Small intestine (tissue), 7 donors: ENCODE measurements at regions not wholly inside any gene's neighbourhood (a gene's known extent, or its start where the extent isn't known, plus 50 kb on each side); places are given as distances from the start of the nearest gene placed in this dataset.

Source experiments
- DNase-seq, 2 donors: peaks; one replicate each; pipeline versions ENCODE4 v3.0.0 to v3.0.0-alpha.2; 2013
- FAIRE-seq: peaks from 2 replicates; lab custom pipeline; 2012; peaks lifted over from hg19 to GRCh38; lab: Jason Lieb, UNC
- H3K27ac ChIP-seq, 3 donors: one replicate each; pipeline ENCODE4 v1.5.1; 2013; ENCODE audit warnings: low read length in 2 of 3, mild to moderate bottlenecking in 2 of 3, control low read depth in 1 of 3, inconsistent platforms in 1 of 3, low read depth in 1 of 3, moderate library complexity in 1 of 3
- H3K27me3 ChIP-seq, 3 donors: one replicate each; pipeline ENCODE4 v1.6.1; 2013; ENCODE audit warnings: low read length in 3 of 3, inconsistent platforms in 1 of 3; ENCODE audit not compliant: control insufficient read depth in 3 of 3, insufficient read depth in 3 of 3
- H3K36me3 ChIP-seq, 3 donors: one replicate each; pipeline ENCODE4 v1.6.1; 2013; ENCODE audit warnings: low read length in 3 of 3, inconsistent platforms in 1 of 3, low read depth in 1 of 3, mild to moderate bottlenecking in 1 of 3, moderate library complexity in 1 of 3; ENCODE audit not compliant: control insufficient read depth in 3 of 3, insufficient read depth in 2 of 3
- H3K4me1 ChIP-seq, 3 donors: one replicate each; pipeline ENCODE4 v1.6.1; 2013; ENCODE audit warnings: low read length in 2 of 3, inconsistent platforms in 1 of 3, low read depth in 1 of 3, mild to moderate bottlenecking in 1 of 3, moderate library complexity in 1 of 3; ENCODE audit not compliant: control insufficient read depth in 3 of 3, insufficient read depth in 2 of 3
- H3K4me3 ChIP-seq, 3 donors: one replicate each; pipeline ENCODE4 v1.5.1; 2013; ENCODE audit warnings: low read length in 3 of 3, control low read depth in 1 of 3, inconsistent platforms in 1 of 3, low read depth in 1 of 3, mild to moderate bottlenecking in 1 of 3, moderate library complexity in 1 of 3
- H3K9me3 ChIP-seq, 2 donors: one replicate each; pipeline ENCODE4 v1.6.1; 2013; ENCODE audit warnings: low read depth in 1 of 2, low read length in 1 of 2; ENCODE audit not compliant: control insufficient read depth in 2 of 2, insufficient read depth in 1 of 2
- WGBS, 3 donors: extraction: QIAGEN DNeasy Blood & Tissue Kit; methylation state at CpG; one replicate each; pipeline ENCODE4 v1.1.7; 2013; 5-methylcytosine and 5-hydroxymethylcytosine counted together
- donor health status: healthy with polysubstance abuse.
- donor health status: control.
- donor health status: control.
- donor health status: Bipolar disorder and iron deficiency.
- donor health status: healthy.

GRCh38 chr6:140561701-140562100 lies 1187.3 kb upstream of the CITED2 start:
- FAIRE-seq (no peak), DNase-seq (no peak)
- no peaks in the 10 kb centered on the region for H3K27me3 ChIP-seq
- no peaks in the 10 kb centered on the region for H3K36me3 ChIP-seq
- WGBS, 3 donors, result 89 to 96% (median 94%) methylated on average over 2 of the region's 2 CpGs
- H3K9me3 ChIP-seq, result no peaks in the 10 kb centered on the region
- H3K4me1 ChIP-seq, result no peaks in the 10 kb centered on the region
- H3K27ac ChIP-seq, result no peak overlapping the region
- H3K4me3 ChIP-seq, result no peak overlapping the region

DNA sequence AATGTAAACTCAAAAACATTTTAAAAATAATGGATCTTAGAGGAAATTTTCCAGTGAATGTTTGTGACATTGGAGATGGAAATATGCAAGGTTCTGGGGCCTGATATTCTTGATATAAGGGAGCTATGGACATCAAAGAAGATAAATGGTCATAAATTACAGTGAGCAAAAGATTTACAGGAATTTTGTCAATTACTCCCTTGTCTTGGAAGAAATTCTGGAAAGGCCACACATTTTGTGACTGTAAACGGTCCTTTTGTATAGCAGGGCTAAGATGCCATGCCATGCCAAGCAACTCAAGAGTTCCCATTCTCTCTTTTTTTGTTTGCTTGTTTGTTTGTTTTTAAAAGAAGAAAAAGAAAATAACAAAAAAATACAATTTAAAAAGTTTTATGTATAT lies 1186.2 kb upstream of the CITED2 start:
- H3K27ac ChIP-seq, result no peak overlapping the region
- H3K4me1 ChIP-seq, result no peaks in the 10 kb centered on the region
- no peak overlapping the region for H3K4me3 ChIP-seq
- H3K27me3 ChIP-seq, result no peaks in the 10 kb centered on the region
- no peak for DNase-seq
- no peaks in the 10 kb centered on the region for H3K36me3 ChIP-seq
- no peaks in the 10 kb centered on the region for H3K9me3 ChIP-seq
- FAIRE-seq, result no peak
- 79 to 86% (median 86%) methylated on average over 1 of the region's 1 CpG for WGBS, 3 donors

GRCh38 chr6:140559458-140559857 lies 1185.0 kb upstream of the CITED2 start:
- peak; percentile 72 for FAIRE-seq
- Histone ChIP-seq H3K4me1 (no peaks in the 10 kb centered on the region), H3K9me3 (peaks cover 0 to 3% of the 10 kb centered on the region in 2 donors), H3K27me3 (no peaks in the 10 kb centered on the region), H3K36me3 (no peaks in the 10 kb centered on the region), H3K4me3 (no peak overlapping the region), H3K27ac (no peak overlapping the region)
- DNase-seq, result no peak

DNA sequence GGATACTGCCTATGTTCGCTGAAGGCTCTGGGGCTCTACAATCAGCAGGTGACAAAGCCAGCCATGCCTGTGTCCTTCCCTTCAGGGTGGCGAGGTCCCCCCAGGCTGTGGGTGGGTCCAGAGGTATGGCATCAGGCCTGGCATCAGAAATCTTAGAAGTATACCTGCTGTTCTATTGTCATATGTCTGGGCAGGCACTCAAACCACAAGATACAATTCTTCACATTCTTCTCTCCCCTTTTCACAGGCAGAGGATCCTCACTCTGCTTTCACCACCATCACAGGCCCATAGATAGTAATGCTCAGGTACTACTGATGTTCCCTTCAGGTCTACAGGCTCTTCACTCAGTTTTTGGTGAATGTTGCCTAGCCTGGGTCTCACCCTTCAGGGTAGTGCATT lies 1180.0 kb upstream of the CITED2 start:
- Histone ChIP-seq H3K4me1 (no peaks in the 10 kb centered on the region), H3K36me3 (no peaks in the 10 kb centered on the region), H3K27ac (no peak overlapping the region), H3K9me3 (peaks cover 0 to 3% of the 10 kb centered on the region in 2 donors), H3K27me3 (no peaks in the 10 kb centered on the region), H3K4me3 (no peak overlapping the region)
- 84 to 98% (median 93%) methylated on average over 2 of the region's 2 CpGs for WGBS, 3 donors
- FAIRE-seq (no peak), DNase-seq (no peak)

- FAIRE-seq, result no peak
- WGBS, 3 donors, result 64 to 78% (median 67%) methylated on average over 1 of the region's 1 CpG
- DNase-seq, result no peak
- Histone ChIP-seq H3K4me3 (no peak overlapping the region), H3K4me1 (no peaks in the 10 kb centered on the region), H3K36me3 (no peaks in the 10 kb centered on the region), H3K27me3 (no peaks in the 10 kb centered on the region), H3K9me3 (no peaks in the 10 kb centered on the region), H3K27ac (no peak overlapping the region)
These were observed 1173.9 kb upstream of the CITED2 start for GRCh38 chr6:140548366-140548765.

GRCh38 chr6:140546640-140547039 lies 1172.2 kb upstream of the CITED2 start:
- no peak for DNase-seq
- no peaks in the 10 kb centered on the region for H3K27me3 ChIP-seq
- no peak overlapping the region for H3K4me3 ChIP-seq
- no peaks in the 10 kb centered on the region for H3K36me3 ChIP-seq
- no peak for FAIRE-seq
- no peak overlapping the region for H3K27ac ChIP-seq
- H3K4me1 ChIP-seq, result no peaks in the 10 kb centered on the region
- WGBS, 3 donors, result 68 to 88% (median 84%) methylated on average over 3 of the region's 3 CpGs
- H3K9me3 ChIP-seq, result no peaks in the 10 kb centered on the region

DNA sequence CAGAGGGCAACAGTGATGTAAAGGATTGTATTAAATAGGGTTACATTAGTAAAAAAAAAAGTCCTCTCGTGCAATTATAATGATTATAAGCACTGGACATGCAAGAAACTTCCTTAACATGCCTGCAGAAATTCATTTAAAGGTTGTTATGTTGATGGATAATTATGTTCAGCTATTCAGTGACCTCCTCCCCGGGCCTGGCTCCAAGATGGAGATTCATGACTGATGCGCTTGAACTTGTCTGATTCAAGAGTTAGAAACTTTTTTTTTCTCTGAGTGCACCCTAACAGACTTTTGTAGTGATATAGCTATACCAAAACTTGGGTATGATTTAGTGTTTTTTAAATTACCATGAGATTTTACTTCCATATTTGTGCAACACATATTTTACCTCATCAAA lies 1170.0 kb upstream of the CITED2 start:
- no peak for DNase-seq
- no peaks in the 10 kb centered on the region for H3K36me3 ChIP-seq
- no peaks in the 10 kb centered on the region for H3K4me1 ChIP-seq
- no peak overlapping the region for H3K4me3 ChIP-seq
- H3K9me3 ChIP-seq, result no peaks in the 10 kb centered on the region
- WGBS, 3 donors, result 80 to 89% (median 87%) methylated on average over 3 of the region's 3 CpGs
- no peak overlapping the region for H3K27ac ChIP-seq
- no peak for FAIRE-seq
- no peaks in the 10 kb centered on the region for H3K27me3 ChIP-seq

GRCh38 chr6:140542863-140543262 lies 1168.4 kb upstream of the CITED2 start:
- DNase-seq (peak in 1 of 2 donors; percentile 18), FAIRE-seq (no peak)
- Histone ChIP-seq H3K4me3 (no peak overlapping the region), H3K36me3 (no peaks in the 10 kb centered on the region), H3K27me3 (no peaks in the 10 kb centered on the region), H3K9me3 (no peaks in the 10 kb centered on the region), H3K27ac (no peak overlapping the region), H3K4me1 (no peaks in the 10 kb centered on the region)
- 58 to 73% (median 71%) methylated on average over 3 of the region's 3 CpGs for WGBS, 3 donors

GRCh38 chr6:140541288-140541687 lies 1166.8 kb upstream of the CITED2 start:
- Histone ChIP-seq H3K4me1 (no peaks in the 10 kb centered on the region), H3K4me3 (no peak overlapping the region), H3K27me3 (no peaks in the 10 kb centered on the region), H3K27ac (no peak overlapping the region), H3K9me3 (no peaks in the 10 kb centered on the region), H3K36me3 (no peaks in the 10 kb centered on the region)
- no peak for FAIRE-seq
- DNase-seq, result no peak
- WGBS, 3 donors, result 87 to 91% (median 87%) methylated on average over 7 of the region's 7 CpGs
